ENCODE measurements at regions not wholly inside any gene's neighbourhood (a gene's known extent, or its start where the extent isn't known, plus 50 kb on each side); places are given as distances from the start of the nearest gene placed in this dataset.
"Not testable (repeated sequence)": the region's sequence is repeated elsewhere in the genome, so short reads cannot be mapped to it uniquely, and the experiment has no call there.

DNA sequence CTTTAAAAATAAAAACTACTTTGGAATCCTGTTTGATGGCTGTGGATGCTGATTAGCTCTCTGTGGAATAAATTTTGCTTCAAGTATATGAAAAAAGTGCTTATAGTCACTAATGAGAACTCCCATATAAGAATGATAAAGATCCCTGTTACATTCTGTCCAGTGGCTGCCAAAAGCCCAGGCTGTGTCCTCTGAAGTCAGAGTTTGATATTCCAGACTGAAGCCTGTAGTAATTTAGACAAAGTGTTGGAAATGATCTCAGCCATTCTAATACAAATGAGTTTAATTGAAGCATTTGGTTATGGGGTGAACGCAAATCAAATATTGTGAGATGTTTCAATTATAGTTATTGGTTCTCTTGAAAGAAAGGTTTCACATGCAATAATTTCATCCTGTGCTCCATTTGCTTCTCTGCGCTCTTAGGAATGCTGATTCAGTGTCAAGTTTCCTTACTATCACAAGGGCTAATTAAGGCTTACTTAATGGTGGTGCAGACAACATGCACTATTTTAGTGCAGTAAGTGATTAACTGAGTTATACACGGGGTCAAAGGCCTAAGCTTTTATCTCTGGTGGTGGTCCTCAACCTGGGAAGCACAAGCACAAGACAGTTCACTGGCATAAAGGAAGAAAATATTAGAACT lies 867.6 kb downstream of the SORCS1 start:
- no peak for DNase-seq (ENCODE audit: low spot score)

DNA sequence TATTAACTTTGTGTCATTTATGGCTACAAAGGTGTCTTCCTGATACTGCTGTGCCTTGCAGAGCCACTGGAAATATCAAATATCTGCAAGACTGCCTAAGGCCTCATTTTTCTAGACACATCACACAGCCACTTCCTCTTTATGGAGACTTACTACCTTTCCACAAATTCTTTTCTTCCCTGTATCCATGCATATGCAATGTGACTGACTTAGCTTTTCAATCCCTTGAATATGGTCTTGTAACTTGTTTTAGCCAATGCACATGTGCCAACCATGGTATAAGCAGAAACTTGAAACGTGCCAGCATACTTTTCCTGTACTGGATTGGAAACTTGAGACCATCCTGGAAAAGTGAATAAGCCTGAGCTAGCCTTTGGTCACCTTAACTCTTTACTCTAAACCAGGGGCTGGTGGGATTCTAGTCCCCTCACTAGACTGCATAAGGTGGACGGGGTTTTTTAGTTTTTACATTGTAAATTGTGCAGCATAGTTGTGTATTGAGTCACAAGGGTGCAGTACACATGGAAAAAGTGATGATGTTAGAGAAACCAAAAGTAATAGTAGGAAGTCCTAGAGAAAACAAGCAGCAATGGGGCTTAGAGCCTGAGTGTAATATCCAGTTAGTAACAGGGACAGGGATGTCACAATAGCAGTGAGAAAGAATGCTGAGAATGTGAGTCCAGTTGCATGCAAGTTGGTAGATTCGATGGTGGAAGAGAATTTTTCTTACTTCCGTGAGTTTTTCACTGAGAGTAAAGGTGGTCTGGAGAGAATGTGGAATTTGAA lies 879.5 kb downstream of the SORCS1 start:
- no peak for DNase-seq (ENCODE audit: low spot score)

DNA sequence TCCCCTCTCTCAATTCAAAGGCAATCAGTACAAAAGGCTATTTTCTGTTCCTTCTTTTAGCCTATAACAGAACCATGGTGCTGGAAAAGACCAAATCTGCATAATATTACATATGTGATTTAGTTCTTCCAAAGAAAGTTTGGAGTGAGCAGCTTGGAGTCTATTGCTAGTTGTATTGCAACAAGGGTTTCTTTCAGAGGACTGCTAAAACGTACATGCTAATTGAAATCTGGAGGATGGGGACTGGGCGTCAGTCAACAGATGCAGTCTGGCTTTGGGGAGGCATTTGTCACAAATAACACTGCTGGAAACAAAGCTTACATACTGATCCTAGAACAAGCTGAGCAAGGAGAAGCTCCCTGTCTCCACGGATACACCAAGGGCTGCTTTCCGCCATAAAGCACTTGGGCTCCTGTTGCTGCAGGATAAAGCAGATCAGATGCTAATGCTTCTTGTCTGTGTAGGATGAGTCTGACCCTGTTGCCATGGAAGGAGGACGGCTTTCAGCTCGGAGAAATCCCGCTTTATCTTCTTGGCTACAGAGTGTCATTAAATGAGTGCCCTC lies 883.5 kb downstream of the SORCS1 start:
- DNase-seq (ENCODE audit: low spot score) = no peak

DNA sequence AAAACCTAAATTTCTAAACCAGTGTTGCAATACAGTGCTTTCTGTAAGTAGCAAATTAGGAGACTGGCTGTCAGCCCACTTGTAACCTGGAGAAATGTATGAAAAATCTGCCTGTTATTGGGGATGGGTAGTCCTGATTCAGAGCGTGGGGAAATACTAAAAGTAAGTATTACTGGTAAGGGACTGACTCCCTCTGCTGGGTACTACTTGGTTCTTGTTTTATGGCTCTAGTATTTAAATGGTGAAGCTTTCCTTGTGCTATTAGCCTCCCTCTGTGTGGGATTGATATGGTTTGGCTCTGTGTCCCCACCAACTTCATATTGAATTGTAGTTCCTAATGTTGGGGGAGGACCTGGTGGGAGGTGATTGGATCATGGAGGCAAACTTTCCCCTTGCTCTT lies 886.1 kb downstream of the SORCS1 start:
- DNase-seq (ENCODE audit: low spot score) = no peak

DNA sequence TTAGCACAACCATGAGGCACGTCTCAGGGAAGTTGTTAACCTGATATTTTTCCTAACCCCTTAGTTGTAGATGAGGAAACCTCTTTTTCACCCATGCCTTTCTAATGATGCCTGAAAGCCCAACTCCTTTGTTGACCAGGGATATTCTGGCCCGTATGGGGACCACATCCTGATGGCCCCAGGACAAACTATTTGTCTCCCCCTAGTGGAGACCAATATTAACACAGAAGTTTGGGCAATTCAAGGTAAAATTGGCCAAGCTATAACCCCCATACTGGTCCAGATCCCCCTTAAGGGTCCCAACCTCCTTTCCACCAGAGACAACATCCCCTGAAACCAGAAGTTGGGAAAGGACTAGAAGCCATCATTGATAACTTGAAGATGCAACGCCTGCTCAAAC lies 893.3 kb downstream of the SORCS1 start:
- no peak for DNase-seq (ENCODE audit: low spot score)

DNA sequence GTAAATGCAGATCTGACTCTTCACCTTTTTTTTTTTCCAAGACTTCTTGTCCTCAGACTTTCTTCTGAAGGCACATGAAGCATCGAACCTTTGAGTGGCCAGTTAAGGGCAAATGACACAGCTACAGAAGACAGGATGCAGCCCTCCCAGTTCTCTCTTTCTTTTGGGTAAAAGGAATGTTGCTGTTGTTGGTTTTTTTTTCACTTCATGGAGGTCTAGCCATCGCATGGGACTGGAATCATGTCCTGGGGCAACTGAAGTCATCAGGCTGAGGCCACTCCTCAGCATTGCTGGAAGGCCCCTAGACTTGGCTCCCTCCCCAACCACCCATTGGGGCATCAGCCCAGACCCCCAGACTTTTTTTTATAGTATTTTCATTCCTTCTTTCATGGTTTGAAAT lies 896.5 kb downstream of the SORCS1 start:
- DNase-seq (ENCODE audit: low spot score) = no peak

DNA sequence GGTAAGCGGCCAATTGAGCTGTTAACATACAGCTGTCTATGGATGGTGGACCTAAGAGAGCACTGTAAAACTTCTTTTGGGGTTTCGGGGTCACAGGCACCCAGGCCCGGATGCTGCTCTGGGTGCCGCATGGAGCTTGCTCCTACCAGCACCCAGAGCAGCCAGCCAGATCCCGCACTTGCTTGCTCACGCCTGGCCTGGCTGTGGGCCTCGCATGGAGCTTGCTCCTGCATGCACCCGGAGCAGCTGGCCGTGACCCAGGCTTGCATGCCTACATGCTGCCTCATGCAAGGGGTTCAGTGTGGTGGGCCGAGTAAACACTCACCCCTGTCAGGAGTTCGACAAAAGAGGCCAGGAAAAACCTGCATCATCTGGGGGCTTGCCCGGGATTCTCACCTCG lies 896.9 kb downstream of the SORCS1 start:
- DNase-seq (ENCODE audit: low spot score) = no peak

DNA sequence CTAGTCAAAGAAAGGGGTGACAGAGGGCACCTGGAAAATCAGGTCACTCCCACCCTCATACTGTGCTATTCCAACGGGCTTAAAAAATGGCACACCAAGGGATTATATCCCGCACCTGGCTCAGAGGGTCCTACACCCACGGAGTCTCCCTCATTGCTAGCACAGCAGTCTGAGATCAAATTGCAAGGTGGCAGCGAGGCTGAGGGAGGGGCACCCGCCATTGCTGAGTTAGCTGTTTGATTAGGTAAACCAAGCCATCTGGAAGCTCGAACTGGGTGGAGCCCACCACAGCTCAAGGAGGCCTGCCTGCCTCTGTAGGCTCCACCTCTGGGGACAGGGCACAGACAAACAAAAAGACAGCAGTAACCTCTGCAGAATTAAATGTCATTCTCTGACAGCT lies 907.1 kb downstream of the SORCS1 start:
- not testable (repeated sequence) for DNase-seq (ENCODE audit: low spot score)

DNA sequence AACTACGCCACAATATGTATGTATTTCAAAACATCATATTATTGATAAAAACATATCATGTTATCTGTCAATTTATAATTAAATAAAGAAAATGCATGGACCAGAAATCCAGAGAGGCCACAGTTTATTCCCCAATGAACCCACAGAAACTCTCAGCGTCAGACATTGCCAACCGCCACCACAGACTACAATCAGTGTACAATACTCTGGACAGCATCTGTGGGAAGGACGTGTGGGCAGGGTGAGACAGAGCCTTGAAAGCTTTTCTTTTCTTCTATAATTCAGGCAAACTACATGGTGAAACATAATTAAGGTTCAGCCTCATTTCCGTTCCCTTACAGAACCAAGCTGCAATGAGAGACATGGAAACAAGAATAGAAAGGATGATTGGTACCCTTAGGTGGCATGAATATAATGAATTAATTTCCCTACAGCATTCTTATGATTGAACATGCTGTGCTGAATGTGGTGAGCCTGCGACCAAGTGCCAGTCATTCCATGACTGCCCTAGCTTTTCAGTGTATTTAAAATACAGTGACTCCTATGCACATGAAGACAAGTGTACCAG lies 909.3 kb downstream of the SORCS1 start:
- DNase-seq (ENCODE audit: low spot score) = no peak

DNA sequence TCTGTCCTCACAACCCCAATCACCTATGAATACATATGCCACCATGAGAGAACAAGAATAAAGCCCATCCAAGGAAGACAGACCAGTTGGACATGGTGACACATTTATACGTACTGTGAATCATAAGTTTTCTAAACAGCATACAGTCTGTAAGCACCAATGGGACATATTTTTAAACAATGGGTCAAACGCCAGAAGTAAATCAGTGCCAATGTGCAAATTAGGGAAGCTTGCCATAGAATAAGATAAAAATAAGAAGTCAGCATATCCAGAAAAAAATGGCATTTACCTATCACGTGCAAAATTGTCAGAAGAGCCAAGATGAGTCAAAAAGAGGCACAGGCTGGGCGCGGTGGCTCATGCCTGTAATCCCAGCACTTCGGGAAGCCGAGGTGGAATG lies 910.4 kb downstream of the SORCS1 start:
- no peak for DNase-seq (ENCODE audit: low spot score)

DNA sequence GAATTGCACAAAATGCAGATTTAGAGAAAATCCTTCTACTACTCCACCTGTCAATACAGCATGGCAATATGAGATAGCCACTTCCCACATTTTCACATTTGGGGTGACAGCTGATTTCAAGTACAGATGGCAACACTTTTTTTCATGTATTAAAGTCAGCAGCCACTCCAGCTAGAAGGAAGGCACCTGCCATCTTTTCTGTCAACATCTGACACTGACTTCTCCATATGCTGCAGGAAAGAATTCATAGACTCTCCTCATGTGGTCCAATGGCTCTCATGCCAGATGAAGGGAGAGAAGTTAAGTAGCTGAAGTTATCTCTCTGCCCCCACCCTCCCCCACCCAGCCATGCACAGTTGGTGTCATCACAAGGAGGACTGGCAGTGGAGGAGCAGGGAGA lies 912.0 kb downstream of the SORCS1 start:
- no peak for DNase-seq (ENCODE audit: low spot score)

DNA sequence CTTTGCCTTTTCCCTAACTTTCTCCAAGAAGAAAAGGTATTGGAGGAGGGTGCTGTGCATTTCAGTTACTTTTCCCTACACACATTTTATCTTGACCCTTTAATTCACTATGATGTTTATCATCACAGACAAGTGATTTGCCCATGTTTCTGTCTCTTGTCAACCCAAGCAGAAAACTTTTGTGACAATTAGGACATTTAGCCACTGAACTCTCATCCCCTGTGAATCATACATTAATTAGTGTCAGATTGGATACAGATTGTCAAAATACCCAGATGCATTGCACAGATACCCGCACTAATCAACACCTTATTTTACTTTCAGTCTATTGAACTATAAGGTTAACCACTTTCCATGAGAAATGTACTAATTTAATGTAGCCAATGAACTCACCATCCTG lies 912.9 kb downstream of the SORCS1 start:
- no peak for DNase-seq (ENCODE audit: low spot score)

DNA sequence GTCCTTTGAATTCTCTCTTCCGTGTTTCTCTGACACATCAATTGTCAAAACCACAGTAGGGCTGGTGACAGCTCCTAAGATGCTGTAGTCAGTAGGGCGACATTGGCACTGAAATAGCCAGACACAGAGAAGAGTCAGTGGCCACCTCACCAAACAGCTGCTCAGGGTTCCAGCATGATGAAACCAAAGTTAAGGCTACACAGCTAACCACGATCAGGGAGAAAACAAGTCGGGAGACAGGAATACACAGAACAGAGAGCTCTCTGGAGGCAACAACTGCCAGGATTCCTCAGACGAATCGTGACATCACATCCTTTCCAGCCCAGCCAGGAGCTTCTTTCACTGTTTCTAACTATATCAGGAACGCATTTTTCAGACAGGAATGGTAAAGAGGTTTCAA lies 922.2 kb downstream of the SORCS1 start:
- no peak for DNase-seq (ENCODE audit: low spot score)

DNA sequence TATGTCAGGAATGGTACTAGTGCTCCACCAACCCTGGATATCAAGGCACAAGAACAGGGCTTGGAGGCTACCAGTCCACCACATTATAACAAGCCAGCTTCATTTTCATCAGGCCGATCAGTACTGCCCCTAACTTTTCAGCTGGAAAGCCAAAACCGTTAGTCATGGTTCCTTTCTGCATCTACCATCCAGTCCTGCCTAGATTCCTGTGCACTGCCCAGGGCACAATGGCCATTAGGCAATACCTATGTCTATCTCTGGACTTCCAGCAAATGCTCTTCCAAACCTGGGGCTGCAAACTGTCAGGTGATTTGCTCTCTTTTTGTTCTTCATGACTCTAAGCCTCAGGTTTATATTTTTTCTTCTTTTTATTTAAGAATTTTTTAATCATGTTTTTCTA lies 937.7 kb downstream of the SORCS1 start:
- DNase-seq (ENCODE audit: low spot score) = no peak

DNA sequence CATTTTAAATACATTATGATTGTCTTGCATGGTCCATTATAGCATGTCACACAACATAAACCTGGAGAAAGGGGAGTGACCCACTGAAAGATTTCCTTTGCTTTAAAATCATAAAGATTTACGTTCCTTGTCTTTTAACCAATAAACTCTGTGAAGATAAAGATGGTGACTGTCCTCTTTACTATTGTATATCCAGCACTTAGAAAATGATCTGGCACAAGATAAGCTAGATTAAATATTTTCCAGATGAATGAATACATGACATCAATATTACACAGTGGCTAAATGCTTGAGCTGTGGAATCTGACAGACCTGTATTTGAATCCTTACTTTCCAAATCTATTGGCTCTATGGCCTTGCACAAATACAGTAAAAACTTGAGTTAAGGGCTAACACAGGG lies 938.4 kb downstream of the SORCS1 start:
- DNase-seq (ENCODE audit: low spot score) = no peak

DNA sequence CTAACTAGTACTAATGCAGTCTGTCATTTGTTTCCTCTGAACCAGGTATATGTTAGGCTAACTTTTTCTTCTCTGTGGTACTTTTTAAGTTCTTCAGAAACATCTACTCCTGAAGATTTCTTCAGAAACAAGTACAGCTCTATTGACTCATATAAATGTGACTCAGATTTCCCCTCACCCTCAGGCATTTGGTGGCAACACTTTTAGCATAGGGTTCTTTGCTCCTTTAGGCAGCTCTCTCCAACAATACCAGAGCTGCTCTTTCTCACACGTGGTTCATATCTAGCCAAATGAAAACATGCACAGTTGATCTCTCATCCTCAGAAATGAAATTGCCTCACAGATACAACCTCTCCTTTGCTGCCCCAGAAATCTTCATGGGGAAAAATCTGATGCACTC lies 939.8 kb downstream of the SORCS1 start:
- no peak for DNase-seq (ENCODE audit: low spot score)

DNA sequence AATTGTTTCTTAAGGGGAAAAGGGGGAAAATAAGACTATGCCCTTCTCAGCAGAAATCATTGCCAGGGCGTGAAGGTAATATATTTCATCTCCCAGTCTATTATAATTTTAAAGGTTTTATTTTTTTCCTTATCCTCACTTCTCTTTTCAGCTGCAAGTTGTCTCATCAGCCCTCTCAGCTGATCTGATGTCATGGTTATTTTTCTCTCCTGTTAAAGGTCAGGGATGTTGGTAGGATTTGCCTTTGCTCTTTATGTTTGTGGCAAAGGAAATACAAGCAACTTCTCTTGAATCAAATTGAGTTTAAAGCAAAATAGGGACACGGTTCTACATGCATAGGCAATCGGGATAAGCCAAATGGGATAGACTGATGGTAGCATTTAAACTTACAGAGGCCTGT lies 946.9 kb downstream of the SORCS1 start:
- no peak for DNase-seq (ENCODE audit: low spot score)

DNA sequence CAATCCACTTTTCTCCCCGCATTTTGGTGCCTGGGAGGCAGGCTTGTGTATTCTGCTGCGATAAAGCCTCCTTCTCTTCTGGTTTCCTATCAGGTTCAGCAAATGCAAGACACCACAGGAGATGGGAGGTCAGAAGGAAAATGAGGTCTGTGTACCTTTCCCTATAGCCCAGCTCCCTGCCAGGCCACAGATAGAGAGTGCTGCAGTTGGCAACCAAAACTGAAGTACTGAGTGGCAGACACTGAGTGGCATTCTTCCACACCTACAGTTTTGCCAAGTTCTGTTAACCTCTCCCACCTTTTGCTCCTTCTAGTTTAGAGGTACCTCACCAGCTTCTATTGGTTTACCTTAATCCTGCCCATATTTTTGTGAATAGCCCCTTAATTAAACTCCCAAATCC lies 948.4 kb downstream of the SORCS1 start:
- no peak for DNase-seq (ENCODE audit: low spot score)

DNA sequence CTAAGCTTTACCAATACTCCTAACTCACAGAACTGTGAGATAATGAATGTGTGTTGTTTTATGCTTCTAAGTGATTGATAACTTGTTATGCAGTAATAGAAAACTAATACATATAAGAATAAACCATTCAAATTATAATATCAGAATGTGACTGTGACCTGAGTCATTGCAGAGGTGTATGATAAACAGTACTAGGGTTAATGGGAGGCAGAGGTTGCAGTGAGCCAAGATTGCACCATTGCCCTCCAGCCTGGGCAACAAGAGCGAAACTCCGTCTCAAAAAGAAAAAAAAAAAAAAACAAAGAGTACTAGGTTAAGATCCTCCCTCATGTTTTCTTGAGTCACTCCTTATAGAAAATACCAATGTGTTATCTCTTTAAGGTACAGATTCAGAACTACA lies 950.3 kb downstream of the SORCS1 start:
- no peak for DNase-seq (ENCODE audit: low spot score)

DNA sequence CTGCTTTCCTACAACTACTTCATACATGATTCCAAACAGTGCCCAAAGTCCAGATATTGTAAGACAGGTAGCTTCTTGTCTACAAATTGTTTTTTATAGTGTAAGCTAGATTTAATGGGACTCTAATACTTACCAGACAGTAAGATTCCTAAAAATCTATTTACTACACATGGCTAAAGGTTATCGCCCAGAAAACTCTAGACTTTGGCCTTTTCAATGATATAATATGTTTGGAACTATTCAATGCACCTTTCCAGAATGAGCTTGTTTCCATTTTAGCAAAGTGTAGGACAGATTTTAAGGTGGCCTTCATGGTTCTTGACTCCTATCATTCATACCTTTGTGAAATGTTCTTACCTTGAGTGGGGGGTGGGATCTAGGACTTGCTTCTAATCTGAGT lies 951.0 kb downstream of the SORCS1 start:
- no peak for DNase-seq (ENCODE audit: low spot score)

DNA sequence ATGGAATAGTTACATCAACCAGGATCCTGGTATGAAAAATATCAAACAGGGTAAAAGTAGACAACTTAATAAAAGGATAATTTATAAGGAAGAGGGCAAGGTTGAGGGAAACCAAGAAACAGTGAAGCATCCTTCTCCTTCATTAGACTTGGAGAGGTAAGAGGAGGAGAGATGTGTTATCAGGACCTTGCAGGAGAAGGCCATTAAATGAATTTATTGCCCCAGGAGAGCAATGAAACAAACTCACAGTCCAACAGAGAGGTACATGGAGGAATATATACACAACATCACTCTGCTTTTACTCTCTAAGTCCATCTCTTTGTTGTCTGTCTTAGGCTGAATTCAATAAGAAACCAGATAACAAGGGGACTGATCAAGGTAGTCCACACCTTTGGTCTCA lies 966.2 kb downstream of the SORCS1 start:
- DNase-seq (ENCODE audit: low spot score) = no peak

DNA sequence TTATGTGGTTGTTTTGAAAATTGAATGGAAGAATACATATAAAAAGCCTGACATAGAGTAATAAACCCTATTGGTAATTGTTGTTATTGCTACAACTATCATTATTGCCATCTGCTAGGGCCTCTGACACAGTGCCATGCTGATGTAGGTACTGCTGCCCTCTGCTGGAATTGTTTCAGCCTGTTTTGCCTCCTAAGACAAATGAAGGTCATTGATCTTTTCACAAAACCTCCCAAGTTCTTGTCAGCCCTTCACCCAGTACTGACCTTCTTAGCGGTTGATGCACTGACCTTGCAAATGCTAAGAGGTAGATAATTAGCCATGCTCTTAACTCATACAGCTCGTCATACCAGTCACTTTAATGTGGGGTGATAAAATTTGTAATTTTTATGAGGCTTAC lies 975.2 kb downstream of the SORCS1 start:
- no peak for DNase-seq (ENCODE audit: low spot score)

DNA sequence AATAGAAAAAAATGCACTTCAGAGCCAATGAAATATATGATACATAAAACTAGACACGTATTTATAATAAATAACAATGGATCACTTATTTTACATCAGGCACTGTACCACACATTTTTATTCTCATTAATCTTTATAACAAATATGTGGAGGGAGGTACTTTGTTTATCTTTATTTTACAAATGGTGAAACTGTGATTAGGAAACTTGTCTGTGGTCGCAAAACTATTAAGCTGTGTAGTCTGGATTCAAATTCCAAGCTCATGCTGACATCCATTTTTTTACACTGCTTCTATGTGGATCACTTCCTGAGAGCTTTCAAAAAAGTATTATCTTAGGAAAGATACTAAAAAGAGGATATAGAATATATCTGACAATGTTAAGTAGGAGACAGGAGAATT lies 978.6 kb downstream of the SORCS1 start:
- DNase-seq (ENCODE audit: low spot score) = no peak

Data from ureter (tissue), 1 donor.